Choroid plexus epithelial cell (primary cell): ENCODE measurements at regions not wholly inside any gene's neighbourhood (a gene's known extent, or its start where the extent isn't known, plus 50 kb on each side); places are given as distances from the start of the nearest gene placed in this dataset.

ENCODE experiments used
- DNase-seq: peaks from one replicate; pipeline ENCODE4 v3.0.0-alpha.2; 2010; ENCODE audit warnings: low read depth
- H3K4me3 ChIP-seq: 2 replicates; pipeline ENCODE4 v1.5.1; 2011; ENCODE audit warnings: low read depth, mild to moderate bottlenecking, control low read depth, low read length, moderate library complexity
- CTCF ChIP-seq: conservative IDR thresholded peaks from 2 replicates; pipeline ENCODE4 v1.5.1; 2011; ENCODE audit warnings: low read depth, mild to moderate bottlenecking, control low read depth, inconsistent platforms, low read length, moderate library complexity

DNA sequence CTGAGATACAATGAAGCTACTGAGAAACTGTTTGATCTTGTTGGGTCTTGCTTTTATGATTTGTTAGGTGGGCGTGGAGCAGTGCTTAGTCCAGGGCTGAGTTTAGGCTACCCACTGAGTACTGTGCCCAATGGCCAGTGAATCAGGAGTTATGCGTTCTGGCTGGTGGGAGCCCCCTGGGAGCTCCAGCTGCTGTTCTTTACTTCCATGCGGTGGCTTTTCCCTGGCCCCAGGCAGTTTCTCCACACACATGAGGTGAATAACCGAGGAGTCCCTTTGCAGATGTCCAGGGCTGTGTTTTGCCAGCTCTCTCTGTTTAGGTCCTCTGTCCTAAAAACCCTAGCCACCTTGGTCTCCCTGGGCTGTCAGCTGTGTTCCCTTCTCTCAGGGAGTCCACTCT is 106.5 kb downstream of the KLF13 start:
- DNase-seq = no peak
- TF ChIP-seq CTCF = no peak
- no peak overlapping the region for H3K4me3 ChIP-seq

- DNase-seq = no peak
- TF ChIP-seq CTCF = no peak
- no peak overlapping the region for H3K4me3 ChIP-seq
Measured at GRCh38 chr15:31433574-31433973, 106.9 kb downstream of the KLF13 start.

GRCh38 chr15:31434275-31434587 is 107.6 kb downstream of the KLF13 start:
- DNase-seq = no peak
- H3K4me3 ChIP-seq = no peak overlapping the region
- TF ChIP-seq CTCF = no peak

DNA sequence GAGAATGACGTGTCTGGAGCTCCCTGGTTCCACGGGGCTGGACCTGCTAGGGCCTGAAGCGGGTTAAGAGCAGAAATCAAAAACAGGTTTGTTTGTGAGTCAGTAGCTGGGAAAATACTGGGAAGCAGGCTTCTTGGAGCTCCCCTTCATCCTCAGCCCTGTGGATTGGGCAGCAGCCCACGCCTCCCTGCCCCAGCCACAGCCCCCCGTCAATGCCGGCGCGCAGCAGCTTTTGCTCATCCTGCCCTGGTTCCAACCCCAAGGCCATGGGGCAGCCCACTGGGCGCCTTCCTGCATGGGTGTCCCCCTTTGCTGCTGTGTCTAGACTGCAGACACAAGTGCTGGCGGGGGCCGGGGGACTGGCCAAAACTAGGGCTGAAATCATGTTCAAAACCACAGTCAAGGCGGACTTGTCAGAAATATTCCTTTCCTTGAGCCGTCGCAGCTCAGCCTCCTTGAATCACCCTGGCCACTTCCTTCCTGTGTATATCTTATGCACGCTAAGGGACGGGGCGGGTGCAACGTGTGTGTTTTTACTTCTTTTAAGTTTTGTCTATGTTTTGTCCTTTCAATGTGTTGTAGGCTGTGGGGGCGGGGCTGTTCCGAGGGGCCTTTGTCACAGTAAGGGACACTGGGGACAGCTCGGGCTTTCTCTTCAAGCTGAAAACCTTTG is 108.1 kb downstream of the KLF13 start:
- no peak for TF ChIP-seq CTCF
- peak; percentile 80 for DNase-seq
- peak overlapping the region; percentile 17 for H3K4me3 ChIP-seq

DNA sequence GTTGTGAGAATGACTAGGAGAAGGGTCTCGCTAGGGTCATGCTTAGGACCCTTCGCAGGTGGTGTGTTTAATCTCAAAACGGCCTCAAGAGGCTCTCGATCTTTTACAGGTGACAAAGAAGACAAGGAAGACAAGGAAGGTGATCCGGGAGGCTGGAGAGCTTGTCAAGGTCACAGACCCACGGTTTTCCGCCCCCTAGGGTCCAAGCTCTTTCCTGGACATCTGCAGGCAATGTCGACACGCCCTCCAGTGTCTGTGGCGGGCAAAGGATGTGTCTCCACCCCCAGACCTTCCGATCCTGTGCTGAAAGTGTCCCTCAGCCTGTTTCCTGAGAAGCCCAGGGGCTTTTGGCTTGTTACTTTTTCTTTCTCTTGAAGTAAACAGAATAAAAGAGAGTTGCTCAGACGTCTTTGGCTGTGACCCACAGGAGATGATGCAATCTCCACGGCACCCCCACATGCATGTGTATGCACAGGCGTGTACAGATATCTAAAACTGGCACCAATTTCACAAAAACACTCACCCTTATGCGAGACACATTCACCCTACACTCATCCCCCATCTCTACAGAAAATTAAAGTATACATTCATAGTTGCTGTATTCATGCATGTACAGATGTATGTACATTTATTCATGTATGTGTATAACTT is 108.8 kb downstream of the KLF13 start:
- TF ChIP-seq CTCF = peak; percentile 82
- DNase-seq = peak; percentile 78
- peak overlapping the region; percentile 17 for H3K4me3 ChIP-seq

DNA sequence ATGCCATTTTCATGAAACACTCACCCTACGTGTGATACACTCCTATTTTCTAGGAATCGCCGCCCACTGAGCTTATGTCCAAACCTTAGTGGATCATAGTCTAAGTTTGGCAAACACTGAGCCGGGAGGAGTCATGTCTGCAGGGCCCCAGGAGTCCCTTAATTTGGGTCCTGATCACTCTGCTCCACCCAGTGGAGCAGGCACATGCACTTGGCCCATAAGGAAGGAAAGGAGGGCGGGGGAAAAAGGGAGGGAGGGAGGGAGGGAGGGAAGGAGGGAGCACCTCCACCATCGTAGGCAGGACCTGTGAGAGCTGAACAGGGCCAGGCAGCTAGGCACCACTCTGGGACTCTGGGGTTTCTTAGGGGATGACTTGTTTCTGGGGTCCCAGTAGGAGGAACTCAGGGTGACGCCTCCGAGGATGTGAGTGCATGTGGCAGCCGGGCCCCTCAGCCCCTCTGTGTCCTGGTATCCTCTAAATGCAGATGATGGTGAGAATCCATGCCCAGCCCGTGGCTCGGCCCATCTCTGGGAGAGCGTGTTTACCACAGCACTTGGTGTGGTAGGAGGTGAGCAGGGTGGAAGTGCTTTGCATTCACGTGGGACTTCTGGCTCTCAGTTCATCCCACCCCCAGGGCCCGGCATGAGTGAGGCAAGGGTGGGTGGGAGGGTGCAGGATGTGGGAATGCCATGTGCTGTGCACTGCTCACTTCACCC is 109.4 kb downstream of the KLF13 start:
- no peak overlapping the region for H3K4me3 ChIP-seq
- no peak for TF ChIP-seq CTCF
- no peak for DNase-seq
